ENCODE measurements at regions not wholly inside any gene's neighbourhood (a gene's known extent, or its start where the extent isn't known, plus 50 kb on each side); places are given as distances from the start of the nearest gene placed in this dataset.

DNA sequence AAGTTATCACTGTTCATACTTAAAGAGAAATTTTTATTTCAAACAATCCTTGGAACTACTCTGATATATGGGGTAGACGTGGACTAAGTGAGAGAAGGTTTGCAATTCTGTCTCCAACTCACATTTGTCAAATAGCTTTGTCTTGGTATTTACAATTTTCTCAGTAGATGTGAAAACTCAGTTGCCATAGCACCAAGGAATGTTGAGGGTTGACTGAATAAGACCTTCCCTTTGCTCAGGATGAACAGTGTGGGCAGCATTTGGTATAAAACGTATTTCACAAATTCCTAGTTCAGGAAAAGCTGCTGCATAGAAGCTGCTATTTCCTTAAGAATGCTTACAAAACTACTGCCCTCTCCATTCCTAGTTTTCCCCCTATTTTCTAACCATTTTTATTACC, 399.5 kb downstream of the NKX6-1 start:
- H3K27ac ChIP-seq = no peak overlapping the region
- no peak overlapping the region for H2AFZ ChIP-seq
- H3K79me2 ChIP-seq (ENCODE audit: insufficient read depth) = no peaks in the 10 kb centered on the region
- no peaks in the 10 kb centered on the region for H3K36me3 ChIP-seq (ENCODE audit: low read depth)
- TF ChIP-seq EZH2phosphoT487 (IDR thresholded peaks at IDR 0.05; ENCODE audit: insufficient read depth, low read depth) = no peak
- TF ChIP-seq EZH2 (IDR thresholded peaks at IDR 0.05; ENCODE audit: insufficient read depth, poor library complexity, severe bottlenecking) = no peak
- H3K9me3 ChIP-seq (ENCODE audit: low read depth) = no peaks in the 10 kb centered on the region
- H3K27me3 ChIP-seq (replicated peaks; ENCODE audit: insufficient read depth) = 0 out of 2 replicates have a peak, but pooled peaks cover 4% of the 10 kb centered on the region
- 1 to 2% methylated on average over 2 of the region's 2 CpGs for WGBS, 2 experiments (ENCODE audit: low coverage in 1 of 2, low lambda C conversion rate in 2 of 2, missing lambda C conversion rate in 2 of 2)
- no peaks in the 10 kb centered on the region for H3F3A ChIP-seq (ENCODE audit: insufficient read depth)
- H3K4me2 ChIP-seq (ENCODE audit: unreplicated experiment) = no peak overlapping the region
- in situ Hi-C loops (cut with MboI) = no loop called here
- H3K4me3 ChIP-seq = no peak overlapping the region
- H4K20me1 ChIP-seq (ENCODE audit: insufficient read depth) = no peaks in the 10 kb centered on the region
- DNase-seq = no peak
- no peaks in the 10 kb centered on the region for H3K9me2 ChIP-seq (ENCODE audit: insufficient read depth)
- no peaks in the 10 kb centered on the region for H3K4me1 ChIP-seq (ENCODE audit: insufficient read depth)
- no peak overlapping the region for H3K9ac ChIP-seq

DNA sequence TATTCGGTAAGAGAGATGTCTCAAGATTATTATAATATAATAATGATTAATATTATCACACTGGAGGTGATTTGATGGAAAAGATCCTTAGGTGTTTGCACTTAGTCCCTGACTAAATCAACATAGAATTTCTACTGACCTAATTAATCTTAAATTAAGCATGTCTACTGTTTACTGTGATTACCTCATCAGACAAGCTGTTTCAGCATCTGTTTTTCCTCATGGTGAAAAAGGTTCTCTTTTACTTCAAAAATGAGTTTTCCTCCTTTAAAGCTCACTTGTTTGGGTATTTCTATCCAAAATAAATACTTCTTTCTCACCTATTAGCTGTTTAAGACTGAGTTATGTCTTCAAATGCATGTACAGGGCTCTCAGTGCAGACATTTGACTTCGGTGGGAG, 407.8 kb downstream of the NKX6-1 start:
- Histone ChIP-seq H2AFZ (no peak overlapping the region), H3K27me3 (replicated peaks; ENCODE audit: insufficient read depth) (peaks cover 19% of the 10 kb centered on the region; the same call in 1 of the 2 replicates), H3F3A (ENCODE audit: insufficient read depth) (no peaks in the 10 kb centered on the region), H3K4me2 (ENCODE audit: unreplicated experiment) (no peak overlapping the region), H3K9me3 (ENCODE audit: low read depth) (no peaks in the 10 kb centered on the region), H3K4me3 (no peak overlapping the region), H3K27ac (no peak overlapping the region), H3K36me3 (ENCODE audit: low read depth) (no peaks in the 10 kb centered on the region), H3K4me1 (ENCODE audit: insufficient read depth) (no peaks in the 10 kb centered on the region), H3K9me2 (ENCODE audit: insufficient read depth) (no peaks in the 10 kb centered on the region), H3K9ac (no peak overlapping the region), H4K20me1 (ENCODE audit: insufficient read depth) (no peaks in the 10 kb centered on the region), H3K79me2 (ENCODE audit: insufficient read depth) (no peaks in the 10 kb centered on the region)
- no peak for DNase-seq
- TF ChIP-seq EZH2 (IDR thresholded peaks at IDR 0.05; ENCODE audit: insufficient read depth, poor library complexity, severe bottlenecking) = no peak
- TF ChIP-seq EZH2phosphoT487 (IDR thresholded peaks at IDR 0.05; ENCODE audit: insufficient read depth, low read depth) = no peak
- in situ Hi-C loops (cut with MboI) = no loop called here
- 5 to 13% methylated on average over 2 of the region's 2 CpGs for WGBS, 2 experiments (ENCODE audit: low coverage in 1 of 2, low lambda C conversion rate in 2 of 2, missing lambda C conversion rate in 2 of 2)

DNA sequence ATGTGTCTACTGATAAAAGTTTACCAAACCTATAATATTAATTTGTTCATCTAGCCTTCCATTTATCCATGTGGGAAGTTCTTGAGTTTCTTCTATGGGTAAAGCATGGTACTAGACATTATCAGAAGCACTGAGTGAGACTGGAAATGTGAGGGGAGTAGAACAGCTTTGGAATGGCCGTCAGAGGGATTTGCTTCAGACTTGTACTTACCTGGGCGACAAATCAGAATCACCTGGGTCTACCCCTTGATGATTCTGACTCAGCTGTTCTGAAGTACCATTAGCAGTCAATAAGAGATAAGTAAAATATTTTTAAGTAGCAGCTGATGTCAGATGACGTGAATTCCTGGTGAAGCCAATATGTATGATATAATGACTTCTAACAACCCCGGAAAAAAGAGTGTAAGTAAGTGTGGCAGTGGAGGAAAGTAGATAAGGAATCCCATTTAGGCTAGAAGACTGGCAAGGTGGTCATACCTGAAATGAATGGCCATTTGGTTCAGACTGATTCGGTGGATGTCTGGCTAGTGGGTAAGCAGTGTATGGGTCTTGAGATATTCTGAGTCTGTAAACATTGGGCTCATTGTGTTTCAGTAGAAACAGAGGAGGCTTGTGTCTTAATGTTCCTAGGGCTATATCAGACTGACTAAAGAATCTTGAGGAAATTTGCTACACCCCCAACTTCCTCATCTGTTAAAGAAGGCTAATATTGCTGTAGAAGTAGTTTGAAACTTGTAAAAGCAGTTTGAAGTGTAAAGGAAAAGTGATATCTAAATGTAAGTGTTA, 409.2 kb downstream of the NKX6-1 start:
- no peaks in the 10 kb centered on the region for H3K36me3 ChIP-seq (ENCODE audit: low read depth)
- DNase-seq = no peak
- H3K27ac ChIP-seq = no peak overlapping the region
- no peak overlapping the region for H2AFZ ChIP-seq
- no peaks in the 10 kb centered on the region for H3K4me1 ChIP-seq (ENCODE audit: insufficient read depth)
- no peaks in the 10 kb centered on the region for H3K9me3 ChIP-seq (ENCODE audit: low read depth)
- no peak overlapping the region for H3K9ac ChIP-seq
- TF ChIP-seq EZH2phosphoT487 (IDR thresholded peaks at IDR 0.05; ENCODE audit: insufficient read depth, low read depth) (no peak), EZH2 (IDR thresholded peaks at IDR 0.05; ENCODE audit: insufficient read depth, poor library complexity, severe bottlenecking) (no peak)
- H3K9me2 ChIP-seq (ENCODE audit: insufficient read depth) = no peaks in the 10 kb centered on the region
- H3K27me3 ChIP-seq (replicated peaks; ENCODE audit: insufficient read depth) = peaks cover 15% of the 10 kb centered on the region; the same call in 1 of the 2 replicates
- H4K20me1 ChIP-seq (ENCODE audit: insufficient read depth) = no peaks in the 10 kb centered on the region
- no peaks in the 10 kb centered on the region for H3K79me2 ChIP-seq (ENCODE audit: insufficient read depth)
- no peak overlapping the region for H3K4me2 ChIP-seq (ENCODE audit: unreplicated experiment)
- in situ Hi-C loops (cut with MboI) = no loop called here
- H3F3A ChIP-seq (ENCODE audit: insufficient read depth) = no peaks in the 10 kb centered on the region
- H3K4me3 ChIP-seq = no peak overlapping the region
- WGBS, 2 experiments (ENCODE audit: low coverage in 1 of 2, low lambda C conversion rate in 2 of 2, missing lambda C conversion rate in 2 of 2) = 15 to 16% methylated on average over 5 of the region's 5 CpGs

DNA sequence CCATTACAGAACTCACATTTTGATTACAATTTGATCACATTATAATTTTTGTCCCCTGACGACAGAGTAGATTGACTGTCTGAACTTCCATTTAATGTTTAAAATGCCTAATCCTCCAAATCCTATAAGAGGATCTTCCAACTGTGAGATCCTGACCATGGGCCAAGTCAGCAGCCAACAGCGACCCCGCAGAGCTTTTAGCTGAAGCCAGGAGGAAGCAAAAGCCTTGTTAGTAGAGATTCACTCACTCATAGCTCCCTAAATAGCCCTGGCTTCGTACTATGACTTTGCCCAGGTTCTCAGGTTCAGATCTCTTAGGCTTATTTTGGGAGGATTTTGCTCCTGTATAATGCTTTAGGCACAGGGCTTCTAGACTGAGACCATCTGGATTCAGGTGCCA, 413.1 kb downstream of the NKX6-1 start:
- Histone ChIP-seq H3K4me1 (ENCODE audit: insufficient read depth) (no peaks in the 10 kb centered on the region), H3K4me2 (ENCODE audit: unreplicated experiment) (no peak overlapping the region), H3K79me2 (ENCODE audit: insufficient read depth) (no peaks in the 10 kb centered on the region), H3K9me2 (ENCODE audit: insufficient read depth) (no peaks in the 10 kb centered on the region), H3F3A (ENCODE audit: insufficient read depth) (no peaks in the 10 kb centered on the region), H2AFZ (no peak overlapping the region), H3K27me3 (replicated peaks; ENCODE audit: insufficient read depth) (peaks cover 5% of the 10 kb centered on the region; the same call in 1 of the 2 replicates), H3K9me3 (ENCODE audit: low read depth) (no peaks in the 10 kb centered on the region), H3K9ac (no peak overlapping the region), H3K36me3 (ENCODE audit: low read depth) (no peaks in the 10 kb centered on the region), H3K4me3 (no peak overlapping the region), H3K27ac (no peak overlapping the region), H4K20me1 (ENCODE audit: insufficient read depth) (no peaks in the 10 kb centered on the region)
- DNase-seq = no peak
- in situ Hi-C loops (cut with MboI) = no loop called here
- WGBS, 2 experiments (ENCODE audit: low coverage in 1 of 2, low lambda C conversion rate in 2 of 2, missing lambda C conversion rate in 2 of 2) = 23 to 26% methylated on average over 4 of the region's 4 CpGs
- TF ChIP-seq EZH2phosphoT487 (IDR thresholded peaks at IDR 0.05; ENCODE audit: insufficient read depth, low read depth) (no peak), EZH2 (IDR thresholded peaks at IDR 0.05; ENCODE audit: insufficient read depth, poor library complexity, severe bottlenecking) (no peak)
